ENCODE measurements at regions not wholly inside any gene's neighbourhood (a gene's known extent, or its start where the extent isn't known, plus 50 kb on each side); places are given as distances from the start of the nearest gene placed in this dataset.

DNA sequence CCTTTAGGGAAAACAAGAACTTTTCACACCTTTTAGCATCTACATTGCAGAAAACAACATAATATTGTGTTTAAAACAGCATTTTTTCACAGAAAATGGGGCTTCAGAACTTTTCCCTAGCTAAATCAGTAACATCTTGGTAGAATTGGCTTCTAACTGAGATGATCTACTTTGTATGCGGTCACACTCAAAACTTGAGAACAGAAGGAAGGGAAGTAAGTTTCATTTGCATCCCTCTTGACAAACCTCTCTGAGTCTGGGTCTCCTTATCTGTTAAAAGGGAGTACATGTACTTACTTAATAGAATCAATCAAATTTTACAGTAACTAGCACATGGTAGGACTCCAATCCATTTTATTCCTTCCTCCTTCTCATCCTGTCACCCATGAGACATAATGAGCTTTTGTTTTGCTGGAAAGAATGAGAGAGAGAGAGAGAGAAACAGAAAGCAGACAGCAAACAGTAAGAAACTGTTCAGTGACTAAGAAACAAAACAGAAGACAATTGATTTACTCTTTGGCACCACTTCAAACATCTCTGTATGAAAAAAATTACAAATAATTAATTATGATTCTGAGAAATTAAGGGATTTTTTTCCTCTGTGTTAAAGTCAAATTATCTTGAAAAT lies 387.3 kb downstream of the SATB2 start:
- TF ChIP-seq RAD21 (IDR thresholded peaks at IDR 0.05; ENCODE audit: low read depth) (no peak), EP300 (IDR thresholded peaks at IDR 0.05; ENCODE audit: borderline replicate concordance) (no peak), TAF1 (IDR thresholded peaks at IDR 0.05; ENCODE audit: low read depth) (no peak), TEAD4 (IDR thresholded peaks at IDR 0.05) (no peak)
- TF ChIP-seq, protein P1, sequence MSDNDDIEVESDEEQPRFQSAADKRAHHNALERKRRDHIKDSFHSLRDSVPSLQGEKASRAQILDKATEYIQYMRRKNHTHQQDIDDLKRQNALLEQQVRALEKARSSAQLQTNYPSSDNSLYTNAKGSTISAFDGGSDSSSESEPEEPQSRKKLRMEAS (IDR thresholded peaks at IDR 0.05): no peak
- TF ChIP-seq, protein P2, sequence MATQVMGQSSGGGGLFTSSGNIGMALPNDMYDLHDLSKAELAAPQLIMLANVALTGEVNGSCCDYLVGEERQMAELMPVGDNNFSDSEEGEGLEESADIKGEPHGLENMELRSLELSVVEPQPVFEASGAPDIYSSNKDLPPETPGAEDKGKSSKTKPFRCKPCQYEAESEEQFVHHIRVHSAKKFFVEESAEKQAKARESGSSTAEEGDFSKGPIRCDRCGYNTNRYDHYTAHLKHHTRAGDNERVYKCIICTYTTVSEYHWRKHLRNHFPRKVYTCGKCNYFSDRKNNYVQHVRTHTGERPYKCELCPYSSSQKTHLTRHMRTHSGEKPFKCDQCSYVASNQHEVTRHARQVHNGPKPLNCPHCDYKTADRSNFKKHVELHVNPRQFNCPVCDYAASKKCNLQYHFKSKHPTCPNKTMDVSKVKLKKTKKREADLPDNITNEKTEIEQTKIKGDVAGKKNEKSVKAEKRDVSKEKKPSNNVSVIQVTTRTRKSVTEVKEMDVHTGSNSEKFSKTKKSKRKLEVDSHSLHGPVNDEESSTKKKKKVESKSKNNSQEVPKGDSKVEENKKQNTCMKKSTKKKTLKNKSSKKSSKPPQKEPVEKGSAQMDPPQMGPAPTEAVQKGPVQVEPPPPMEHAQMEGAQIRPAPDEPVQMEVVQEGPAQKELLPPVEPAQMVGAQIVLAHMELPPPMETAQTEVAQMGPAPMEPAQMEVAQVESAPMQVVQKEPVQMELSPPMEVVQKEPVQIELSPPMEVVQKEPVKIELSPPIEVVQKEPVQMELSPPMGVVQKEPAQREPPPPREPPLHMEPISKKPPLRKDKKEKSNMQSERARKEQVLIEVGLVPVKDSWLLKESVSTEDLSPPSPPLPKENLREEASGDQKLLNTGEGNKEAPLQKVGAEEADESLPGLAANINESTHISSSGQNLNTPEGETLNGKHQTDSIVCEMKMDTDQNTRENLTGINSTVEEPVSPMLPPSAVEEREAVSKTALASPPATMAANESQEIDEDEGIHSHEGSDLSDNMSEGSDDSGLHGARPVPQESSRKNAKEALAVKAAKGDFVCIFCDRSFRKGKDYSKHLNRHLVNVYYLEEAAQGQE (IDR thresholded peaks at IDR 0.05; ENCODE audit: low read depth): no peak

All from Ishikawa (cell line).